GM21515 (cell line): ENCODE measurements at regions not wholly inside any gene's neighbourhood (a gene's known extent, or its start where the extent isn't known, plus 50 kb on each side); places are given as distances from the start of the nearest gene placed in this dataset.

Experiments used
- ATAC-seq: cut with Tn5 transposase; IDR thresholded peaks from one replicate; pipeline ENCODE4 v1.9.1; 2021; ENCODE audit not compliant: unreplicated experiment

DNA sequence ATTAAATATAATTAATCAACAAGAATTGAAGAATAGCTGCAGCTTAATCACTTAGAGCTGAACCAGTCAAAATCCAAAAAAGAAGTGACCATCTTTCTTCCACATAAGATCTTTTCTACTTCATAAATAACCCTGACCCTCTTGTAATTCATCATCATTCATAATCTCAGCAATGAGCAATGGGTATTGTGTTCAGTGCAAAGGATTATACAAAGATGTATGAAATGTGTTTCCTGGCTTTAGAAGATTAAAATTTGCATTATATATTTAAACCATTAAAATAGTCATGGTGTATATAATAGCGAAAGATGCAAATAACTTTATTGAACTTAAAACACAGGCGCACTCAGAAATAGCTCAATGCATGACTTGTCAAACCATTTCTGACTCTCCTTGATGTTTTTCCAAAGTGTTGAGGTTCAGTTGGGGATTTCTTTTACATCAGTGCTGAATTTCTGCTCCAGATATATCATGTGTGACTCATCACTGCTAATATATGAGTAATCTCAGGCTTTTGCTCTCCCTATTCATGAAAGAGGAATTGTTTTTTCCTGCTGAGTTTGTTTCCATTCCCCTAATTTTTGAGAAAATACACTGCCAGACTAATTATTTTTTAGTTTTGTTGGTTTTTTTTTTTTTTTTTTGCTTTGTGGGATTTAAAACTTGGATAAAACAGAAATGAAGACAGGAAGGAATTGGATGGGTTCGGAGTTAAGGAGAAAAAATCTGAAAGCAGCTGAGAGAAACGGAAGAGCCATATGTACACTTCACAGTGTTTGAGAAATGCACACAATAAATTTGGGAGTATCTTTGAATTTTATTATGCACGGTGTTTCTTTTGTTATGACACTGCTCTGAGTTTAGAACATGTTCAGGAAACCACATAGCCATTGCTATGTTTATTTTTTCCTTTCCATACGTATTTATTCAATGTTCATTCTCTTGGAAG lies 290.1 kb upstream of the PCDH7 start:
- no peak for ATAC-seq

DNA sequence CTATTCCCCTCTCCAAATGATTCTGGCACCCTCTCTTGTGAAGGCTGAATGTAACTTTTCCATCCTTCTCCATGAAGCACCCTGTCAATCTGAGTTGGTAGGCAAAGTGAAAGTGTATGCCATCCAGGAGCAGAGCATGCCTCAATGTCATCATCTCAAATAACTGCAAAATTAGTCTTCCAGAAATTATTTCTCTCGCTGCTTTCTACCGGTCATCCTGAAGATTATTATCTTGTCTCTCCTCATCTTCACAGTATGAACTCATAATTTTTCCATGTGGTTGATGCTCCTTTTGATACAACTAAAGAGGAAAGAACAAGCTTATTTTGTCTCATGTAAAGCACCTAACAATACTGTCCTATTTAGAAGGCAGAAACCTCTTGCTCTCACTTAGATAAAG lies 285.5 kb upstream of the PCDH7 start:
- no peak for ATAC-seq

DNA sequence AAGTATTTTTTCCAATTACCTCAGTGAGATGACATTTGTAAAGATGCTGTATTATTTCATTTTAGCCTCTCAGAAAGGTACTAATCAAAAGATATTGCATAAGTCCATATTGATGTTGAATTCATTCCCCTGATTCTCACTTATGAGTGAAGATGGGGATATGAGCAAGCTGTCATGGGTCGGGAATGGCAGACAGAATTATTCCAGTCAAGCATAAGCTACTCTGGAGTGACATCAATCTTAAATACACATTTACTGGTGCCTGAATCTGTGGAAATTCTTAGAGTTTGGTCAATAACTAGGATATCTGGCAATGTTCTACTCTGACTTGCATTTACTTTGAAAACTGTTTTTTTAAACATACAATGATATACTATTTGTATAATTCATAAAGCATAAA lies 283.8 kb upstream of the PCDH7 start:
- no peak for ATAC-seq

DNA sequence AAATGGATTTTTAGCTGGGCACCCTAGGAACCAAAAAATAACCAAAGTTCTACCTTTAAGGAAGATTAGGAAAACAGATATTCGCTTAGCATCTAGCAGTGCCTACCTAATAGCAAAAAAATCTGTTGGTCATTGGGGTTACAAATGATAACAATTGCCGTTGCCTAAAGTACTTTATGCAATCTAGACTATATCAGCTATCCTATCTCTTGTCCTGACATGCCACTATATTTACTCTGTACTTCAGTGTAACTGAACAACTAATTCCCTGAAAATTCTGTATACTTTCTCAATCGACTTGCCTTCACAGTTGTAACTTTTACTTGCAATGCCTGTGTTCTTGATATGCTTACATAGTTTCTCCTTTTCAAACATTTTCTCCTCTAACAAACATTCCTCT lies 282.9 kb upstream of the PCDH7 start:
- no peak for ATAC-seq

DNA sequence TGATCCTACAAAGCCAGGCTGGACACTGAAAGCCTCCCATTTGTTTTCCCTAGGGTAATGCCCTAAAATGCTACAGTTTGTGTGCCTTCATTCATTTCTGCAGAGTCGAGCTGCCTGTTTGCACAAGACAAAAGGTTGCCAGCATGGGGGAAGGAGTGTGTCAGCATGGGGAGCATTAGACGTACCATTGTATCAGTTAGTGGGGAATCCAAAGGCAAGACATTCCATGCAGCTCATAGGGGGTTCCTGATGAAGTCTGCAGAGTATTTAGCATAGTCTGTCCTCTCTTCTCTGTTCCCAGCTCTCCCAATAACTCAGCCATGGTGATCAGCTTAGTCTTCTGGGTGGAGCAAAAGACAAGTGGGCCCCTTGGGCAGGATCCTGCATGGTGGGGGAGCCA lies 276.9 kb upstream of the PCDH7 start:
- ATAC-seq: no peak

DNA sequence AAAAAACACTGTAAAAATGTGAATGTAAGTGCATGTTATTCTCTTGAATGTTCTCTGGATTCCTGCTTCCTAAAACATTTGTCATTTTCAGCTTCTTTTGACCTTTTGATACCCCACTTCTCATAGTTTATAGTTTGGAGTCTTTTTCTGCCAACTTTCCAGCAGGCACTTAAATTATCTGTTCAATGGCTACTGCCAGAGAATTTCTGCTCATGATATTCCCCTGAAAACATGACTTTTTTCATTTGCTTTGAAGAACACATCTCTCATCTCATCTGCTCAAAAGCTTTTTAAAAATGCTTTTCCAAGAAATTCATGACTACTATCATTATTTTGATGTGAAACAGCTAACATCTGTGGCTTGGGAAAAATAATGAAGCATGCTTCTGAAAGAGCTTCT lies 269.7 kb upstream of the PCDH7 start:
- no peak for ATAC-seq

DNA sequence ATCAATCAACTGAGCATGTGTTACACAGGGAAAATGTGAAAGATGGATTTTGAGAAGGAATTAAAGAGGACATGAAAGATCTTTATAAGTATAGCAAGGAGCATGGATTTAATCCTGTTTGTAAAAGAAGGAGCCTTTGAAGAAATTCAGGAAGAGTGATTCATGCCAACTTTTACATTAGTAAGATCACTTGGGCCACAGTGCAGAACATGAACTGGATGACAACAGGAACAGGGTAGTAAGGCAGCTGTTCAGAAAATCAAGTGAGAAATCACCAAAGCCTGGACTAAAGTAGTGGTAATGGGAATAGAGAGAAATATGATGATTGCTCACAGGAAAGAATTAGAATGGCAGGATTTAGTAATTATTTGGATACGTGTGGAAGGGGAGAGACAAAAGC lies 265.7 kb upstream of the PCDH7 start:
- ATAC-seq: no peak

DNA sequence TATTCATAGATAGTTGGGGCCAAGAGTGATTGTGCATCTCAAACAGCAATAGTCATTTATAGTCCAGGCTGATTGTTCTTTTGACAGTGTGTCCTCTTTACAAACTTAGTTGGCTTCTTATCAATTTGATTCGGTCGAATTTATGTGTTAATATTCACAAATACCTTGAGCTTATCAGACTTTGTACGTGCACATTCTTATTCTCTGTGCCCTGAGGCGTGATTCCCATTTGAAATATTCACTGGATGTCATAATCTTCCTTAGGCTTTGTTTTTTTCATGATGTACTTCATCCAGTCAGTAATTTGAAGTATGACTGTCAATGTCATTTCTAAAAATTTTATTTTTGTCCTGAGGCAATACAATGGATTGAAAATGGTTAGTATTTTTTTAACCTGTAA lies 263.5 kb upstream of the PCDH7 start:
- no peak for ATAC-seq

DNA sequence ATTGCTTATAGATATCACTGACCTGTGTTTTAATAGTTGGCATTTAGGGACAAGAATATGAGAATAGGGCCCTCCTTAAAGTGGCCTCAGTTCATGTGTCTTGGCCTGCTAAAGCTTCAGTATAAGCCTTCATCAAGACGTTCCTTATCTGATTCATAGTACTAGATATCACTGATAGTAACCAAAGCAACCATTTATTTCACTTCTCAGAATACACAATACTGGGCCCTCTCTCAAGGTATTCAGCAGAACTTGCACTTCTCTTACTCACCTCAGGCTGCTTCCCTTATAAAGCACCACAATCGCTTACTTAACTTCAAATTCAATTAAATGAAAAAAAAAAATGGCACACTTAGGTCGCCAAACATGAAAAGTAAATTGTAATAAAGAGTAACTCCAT lies 259.4 kb upstream of the PCDH7 start:
- ATAC-seq: no peak

DNA sequence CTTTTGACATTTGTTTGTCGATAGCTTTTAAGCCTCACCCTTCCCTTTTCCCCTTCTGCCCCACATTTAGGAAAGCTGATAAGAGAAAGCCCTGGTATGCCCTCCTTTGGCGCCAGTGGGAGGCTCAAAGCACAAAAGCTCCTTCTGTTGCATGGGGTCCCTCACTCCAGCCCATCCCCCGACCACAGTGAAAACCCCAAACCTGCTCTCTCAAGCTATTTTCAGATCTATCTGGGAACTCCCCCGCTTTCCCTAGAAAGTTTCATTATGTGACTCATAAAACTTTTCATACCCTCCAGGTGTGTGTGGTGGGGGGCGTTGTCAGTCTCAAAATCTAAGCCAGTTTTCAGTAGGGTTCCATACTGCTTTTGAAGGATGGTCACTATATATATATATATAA lies 259.0 kb upstream of the PCDH7 start:
- no peak for ATAC-seq

DNA sequence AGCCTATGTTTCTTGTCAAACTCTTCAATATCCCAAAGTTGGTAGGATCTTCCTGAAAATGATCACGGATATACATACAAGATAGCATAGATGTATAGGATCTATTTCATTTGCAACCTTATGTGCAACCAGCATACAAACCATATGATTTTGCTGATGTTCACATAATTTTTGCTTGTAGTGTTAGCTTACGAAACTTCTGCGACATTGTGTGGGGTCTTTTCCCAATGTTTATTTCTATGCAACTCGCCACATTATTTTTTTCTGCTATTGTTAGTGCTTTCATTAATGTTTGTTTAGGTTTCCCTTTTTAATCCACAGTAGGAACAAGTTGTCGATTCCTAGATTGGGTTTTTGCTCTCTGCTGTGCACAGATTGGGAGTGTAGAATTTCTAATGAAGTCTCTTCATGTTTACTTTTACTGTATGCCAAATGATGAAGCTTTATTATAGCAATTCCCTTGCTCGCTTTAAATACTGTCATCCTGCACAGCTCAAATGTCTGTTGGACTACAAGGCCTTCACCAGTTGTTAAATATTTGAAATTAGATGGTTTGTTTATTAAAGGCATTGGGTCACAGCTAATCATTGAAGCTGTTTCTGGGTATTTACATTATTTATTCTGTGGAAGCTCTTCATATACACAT lies 257.6 kb upstream of the PCDH7 start:
- no peak for ATAC-seq

DNA sequence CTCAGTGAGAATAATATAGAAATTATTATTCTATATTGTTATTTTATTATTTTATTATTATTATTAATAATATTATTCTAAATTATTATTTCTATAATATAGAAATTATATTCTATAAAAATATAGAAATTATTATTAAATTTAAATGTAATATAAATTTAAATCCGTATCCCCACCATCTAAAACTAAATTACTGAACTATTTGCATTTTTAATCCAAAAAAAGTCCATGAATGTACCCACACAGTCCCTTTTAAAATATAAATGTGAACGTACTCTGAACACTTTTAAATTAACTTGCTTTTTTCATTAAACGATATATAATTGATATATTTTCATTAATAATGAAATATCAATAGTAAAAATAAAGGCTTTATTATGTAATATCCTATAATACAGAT lies 248.3 kb upstream of the PCDH7 start:
- ATAC-seq: no peak

DNA sequence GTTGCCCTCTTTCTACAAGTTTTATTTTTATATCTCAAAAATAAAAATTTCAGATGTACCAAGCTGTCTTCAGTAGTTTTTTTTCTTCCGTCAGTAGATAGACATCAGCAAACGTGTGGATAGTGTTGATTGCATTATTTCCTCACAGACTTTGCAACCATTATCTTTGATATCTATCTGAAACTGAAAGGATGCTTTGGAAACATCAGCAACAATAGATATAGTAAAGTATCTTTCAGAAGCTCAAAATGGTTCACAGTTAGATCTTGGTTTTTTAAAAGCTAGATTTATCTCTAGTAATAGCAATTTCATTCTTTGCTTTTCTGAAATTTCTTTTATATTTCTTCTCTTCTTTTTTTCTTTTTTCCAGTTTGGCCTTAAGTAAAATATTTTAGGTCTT lies 246.9 kb upstream of the PCDH7 start:
- ATAC-seq: no peak

DNA sequence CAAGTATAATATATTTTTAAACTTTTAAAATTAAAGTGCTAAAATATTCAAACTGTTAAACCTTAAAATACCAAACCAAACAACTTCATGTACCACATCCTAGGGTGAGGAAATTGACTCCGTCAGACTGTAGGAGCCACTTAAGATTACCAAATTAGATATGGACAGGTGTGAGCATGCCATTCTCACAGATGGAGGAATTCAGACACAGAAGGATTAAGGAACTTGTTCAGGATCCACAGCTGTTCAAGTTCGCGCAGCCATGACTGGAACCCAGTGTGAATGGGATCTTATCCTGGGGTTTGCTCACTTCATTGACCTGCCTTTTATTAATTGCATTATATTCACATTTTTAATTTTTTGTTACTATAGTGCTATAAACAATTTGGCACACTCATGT lies 224.9 kb upstream of the PCDH7 start:
- ATAC-seq: no peak

DNA sequence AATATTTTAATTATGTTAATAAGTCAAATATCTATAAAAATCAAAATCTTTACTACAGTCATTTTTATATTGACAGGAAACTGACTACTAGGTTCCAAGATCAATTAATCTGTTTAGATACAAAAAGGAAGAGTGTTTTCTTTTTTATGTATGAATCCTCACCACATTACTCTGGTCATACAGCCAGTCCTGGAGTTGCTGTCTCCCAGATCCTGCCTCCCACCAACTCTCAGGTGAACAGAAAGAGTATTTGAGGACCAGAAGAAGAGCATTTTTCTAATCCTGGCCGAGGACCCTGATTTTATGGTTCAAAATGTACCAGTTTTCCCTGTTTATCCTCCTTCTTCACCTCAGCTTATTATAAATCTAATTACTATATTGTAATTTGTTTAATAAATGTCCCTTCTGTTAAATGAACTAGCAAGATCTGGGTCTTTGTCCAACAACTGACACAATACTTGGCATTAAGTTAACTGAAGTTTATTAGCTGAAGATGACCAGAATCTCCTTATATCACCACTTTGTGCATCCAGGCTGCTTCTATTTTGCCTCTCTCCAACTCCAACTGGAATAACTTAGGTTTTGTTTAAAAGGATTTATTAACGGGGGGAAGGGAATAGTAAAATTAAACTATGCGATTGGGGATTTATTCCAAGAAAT lies 224.4 kb upstream of the PCDH7 start:
- ATAC-seq: no peak

DNA sequence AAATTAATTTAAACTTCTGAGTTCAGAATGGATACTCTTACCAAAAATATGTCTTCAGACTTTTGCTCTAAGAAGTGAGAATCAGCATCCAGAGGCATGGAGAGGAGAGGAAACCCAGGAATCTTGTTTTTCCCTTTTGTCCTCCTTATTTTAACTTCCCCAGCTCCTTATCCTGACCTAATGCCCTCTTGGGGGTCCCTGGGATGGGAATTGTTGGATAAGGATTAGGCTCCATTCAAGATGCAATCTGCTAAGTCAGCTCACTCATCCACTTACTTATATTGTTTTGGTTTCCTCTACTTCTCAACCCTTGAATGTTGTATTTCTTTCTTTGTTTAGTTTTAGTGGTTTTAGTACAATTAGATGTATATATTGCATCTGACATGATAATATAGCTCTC lies 208.4 kb upstream of the PCDH7 start:
- ATAC-seq: no peak

DNA sequence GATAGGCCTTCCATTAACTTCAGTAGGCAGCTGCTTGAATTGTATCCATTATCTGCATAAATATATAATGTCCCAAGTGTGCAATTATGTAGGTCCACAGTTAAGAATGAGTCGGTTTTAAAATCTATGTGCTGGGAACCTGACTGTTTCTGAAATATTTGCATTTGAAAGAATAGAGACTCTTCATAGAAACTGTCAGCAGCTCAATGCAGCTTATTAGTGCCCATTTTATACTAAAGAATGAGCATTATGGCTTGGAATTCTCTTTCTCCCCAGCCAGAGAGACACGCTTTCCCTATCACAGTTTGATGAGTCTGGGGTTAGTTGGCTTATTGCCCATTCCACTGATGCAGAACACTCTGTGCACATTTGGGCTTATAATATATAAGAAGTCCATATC lies 202.0 kb upstream of the PCDH7 start:
- no peak for ATAC-seq

DNA sequence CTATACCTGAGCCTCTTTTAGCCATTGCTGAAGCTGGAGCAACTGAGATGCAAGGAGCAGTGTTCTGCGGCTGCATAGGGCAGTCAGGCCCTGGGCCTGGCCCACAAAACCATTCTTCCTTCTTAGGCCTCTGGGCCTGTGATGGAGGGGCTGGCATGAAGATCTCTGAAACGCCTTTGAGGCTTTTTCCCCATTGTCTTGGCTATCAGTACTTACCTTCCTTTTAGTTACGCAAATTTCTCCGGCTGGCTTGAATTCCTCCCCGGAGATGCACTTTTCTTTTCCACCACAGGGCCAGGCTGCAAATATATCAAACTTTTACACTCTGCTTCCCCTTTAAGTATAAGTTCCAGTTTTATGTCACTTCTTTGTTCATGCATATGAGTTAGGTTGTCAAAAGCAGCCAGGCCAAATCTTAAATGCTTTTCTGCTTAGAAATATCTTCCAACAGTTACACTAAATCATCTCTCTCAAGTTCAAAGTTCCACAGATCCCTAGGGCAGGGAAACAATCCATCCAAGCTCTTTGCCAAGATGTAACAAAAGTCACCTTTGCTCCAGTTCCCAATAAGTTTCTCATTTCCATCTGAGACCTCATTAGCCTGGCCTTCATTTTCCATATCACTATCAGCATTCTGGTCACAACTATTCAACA lies 194.4 kb upstream of the PCDH7 start:
- ATAC-seq: no peak

DNA sequence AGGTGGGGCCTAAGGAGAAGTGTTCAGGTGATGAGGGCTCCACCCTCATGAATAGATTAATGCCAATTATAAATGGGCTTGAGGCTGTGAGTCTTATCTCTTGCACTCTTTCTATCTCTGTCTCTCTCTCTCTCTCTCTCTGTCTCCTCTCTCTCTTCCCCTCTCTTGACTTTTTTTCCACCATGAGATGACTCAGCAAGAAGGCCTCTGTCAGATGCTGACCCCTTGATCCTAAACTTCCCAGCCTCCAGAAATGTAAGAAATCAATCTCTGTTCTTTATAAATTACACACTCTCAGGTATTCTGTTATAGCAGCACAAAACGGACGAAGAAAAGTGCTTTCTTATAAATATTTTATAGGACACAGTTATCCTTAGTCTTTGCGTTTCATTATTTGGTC lies 184.9 kb upstream of the PCDH7 start:
- no peak for ATAC-seq

DNA sequence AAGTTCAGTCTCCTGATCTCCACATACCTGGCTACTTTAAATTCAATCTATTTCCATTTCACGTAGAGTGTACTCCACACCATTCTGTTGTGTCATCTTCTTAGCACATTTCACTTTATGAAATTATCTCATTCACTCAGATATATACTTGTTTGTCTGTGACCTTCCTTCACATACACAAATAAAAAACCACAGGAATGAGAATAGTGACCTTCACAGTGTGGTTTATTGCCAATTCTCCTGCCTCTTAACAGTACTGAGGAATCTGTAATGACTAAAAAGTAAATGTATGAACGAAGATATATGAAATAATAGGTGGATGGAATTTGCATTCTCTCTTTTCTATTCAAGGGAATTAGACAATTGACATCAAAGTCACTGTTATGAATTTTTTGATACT lies 183.9 kb upstream of the PCDH7 start:
- no peak for ATAC-seq

DNA sequence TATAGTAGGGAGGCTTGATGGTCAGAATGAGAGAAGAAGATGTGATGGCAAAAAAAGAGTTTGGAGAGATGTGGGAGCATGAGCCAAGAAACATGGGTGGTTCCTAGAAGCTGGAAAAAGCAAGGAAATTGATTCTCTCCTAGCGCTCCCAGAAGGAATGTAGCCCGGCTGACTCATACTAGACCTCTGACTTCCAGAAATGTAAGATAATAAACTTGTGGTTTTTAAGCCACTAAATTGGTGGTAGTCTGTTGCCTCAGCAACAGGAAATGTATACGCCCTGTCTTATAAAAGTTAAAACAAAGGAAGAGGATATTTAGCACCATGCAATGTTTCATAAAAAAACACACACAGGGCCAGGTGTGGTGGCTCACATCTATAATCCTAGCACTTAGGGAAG lies 182.7 kb upstream of the PCDH7 start:
- no peak for ATAC-seq

DNA sequence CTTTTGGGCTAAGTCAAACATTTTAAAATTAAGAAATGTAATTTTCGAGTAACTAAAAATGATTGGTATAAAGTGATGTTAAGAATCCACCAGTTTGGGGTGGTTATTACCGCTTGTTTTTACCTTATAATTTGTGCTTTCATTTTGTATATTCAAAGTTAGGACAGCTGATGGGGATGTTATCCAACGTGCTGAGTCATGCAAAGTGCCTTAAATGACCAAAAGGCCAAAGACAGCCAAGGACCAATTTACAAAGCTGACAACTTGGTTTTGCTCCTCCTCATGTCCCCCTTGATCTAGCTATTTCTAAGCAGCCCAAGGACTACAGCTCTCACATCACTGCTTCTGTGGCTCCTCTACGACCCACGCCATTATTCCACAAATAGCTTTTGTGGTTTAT lies 181.4 kb upstream of the PCDH7 start:
- ATAC-seq: no peak
